ENCODE measurements at regions not wholly inside any gene's neighbourhood (a gene's known extent, or its start where the extent isn't known, plus 50 kb on each side); places are given as distances from the start of the nearest gene placed in this dataset.

GRCh38 chr2:16166327-16166981, 226.1 kb downstream of the MYCN start:
- TF ChIP-seq CTCF (conservative IDR thresholded peaks at IDR 0.05; ENCODE audit: low read length) (no peak), EZH2phosphoT487 (IDR thresholded peaks at IDR 0.05; ENCODE audit: borderline replicate concordance) (no peak)
